Fibroblast of the conjunctiva (primary cell): ENCODE measurements at regions not wholly inside any gene's neighbourhood (a gene's known extent, or its start where the extent isn't known, plus 50 kb on each side); places are given as distances from the start of the nearest gene placed in this dataset.

Experiments
- DNase-seq: peaks from one replicate; pipeline ENCODE4 v3.0.0-alpha.2; 2010; ENCODE audit warnings: low read depth

GRCh38 chr3:193827040-193827669, 234.1 kb downstream of the OPA1 start:
- DNase-seq = no peak

GRCh38 chr3:193827871-193828270, 234.9 kb downstream of the OPA1 start:
- no peak for DNase-seq

GRCh38 chr3:193828477-193828876, 235.5 kb downstream of the OPA1 start:
- no peak for DNase-seq

GRCh38 chr3:193829781-193830180, 236.8 kb downstream of the OPA1 start:
- no peak for DNase-seq

- no peak for DNase-seq
Observed at GRCh38 chr3:193830791-193831191, 237.8 kb downstream of the OPA1 start.

GRCh38 chr3:193831495-193832455, 238.8 kb downstream of the OPA1 start:
- DNase-seq = no peak

- DNase-seq = no peak
Observed at GRCh38 chr3:193832833-193833413, 239.9 kb downstream of the OPA1 start.

GRCh38 chr3:193833592-193833991, 240.6 kb downstream of the OPA1 start:
- no peak for DNase-seq

- no peak for DNase-seq
Observed at GRCh38 chr3:193835414-193835813, 242.4 kb downstream of the OPA1 start.

GRCh38 chr3:193836511-193836910, 243.5 kb downstream of the OPA1 start:
- DNase-seq = no peak

GRCh38 chr3:193836918-193837317, 243.9 kb downstream of the OPA1 start:
- no peak for DNase-seq

- DNase-seq = no peak
Observed at GRCh38 chr3:193837347-193837827, 244.4 kb downstream of the OPA1 start.

GRCh38 chr3:193840111-193840641, 247.2 kb downstream of the OPA1 start:
- DNase-seq = no peak

GRCh38 chr3:193841581-193841980, 248.6 kb downstream of the OPA1 start:
- no peak for DNase-seq

- DNase-seq = no peak
Observed at GRCh38 chr3:193842029-193842798, 249.2 kb downstream of the OPA1 start.

GRCh38 chr3:193842832-193843473, 249.9 kb downstream of the OPA1 start:
- DNase-seq = no peak

- DNase-seq = no peak
Observed at GRCh38 chr3:193843474-193844301, 250.7 kb downstream of the OPA1 start.

- DNase-seq = no peak
Observed at GRCh38 chr3:193844472-193844871, 251.5 kb downstream of the OPA1 start.

- no peak for DNase-seq
Observed at GRCh38 chr3:193845144-193845543, 252.1 kb downstream of the OPA1 start.

GRCh38 chr3:193846569-193846968, 253.6 kb downstream of the OPA1 start:
- no peak for DNase-seq
